NT2/D1 (cell line): ENCODE measurements at regions not wholly inside any gene's neighbourhood (a gene's known extent, or its start where the extent isn't known, plus 50 kb on each side); places are given as distances from the start of the nearest gene placed in this dataset.

Experiments used
- DNase-seq: peaks from one replicate; pipeline ENCODE4 v3.0.0-alpha.2; 2011; ENCODE audit warnings: low read depth, low spot score
- H3K27me3 ChIP-seq: 2 replicates; pipeline ENCODE4 v1.6.0; 2011; ENCODE audit warnings: mild to moderate bottlenecking; ENCODE audit not compliant: insufficient read length, insufficient read depth
- H3K36me3 ChIP-seq: 2 replicates; pipeline ENCODE4 v1.6.1; 2011; ENCODE audit warnings: mild to moderate bottlenecking, low read length, mixed read lengths; ENCODE audit not compliant: insufficient read depth, insufficient read length
- H3K4me1 ChIP-seq: 2 replicates; pipeline ENCODE4 v1.5.1; 2011; ENCODE audit not compliant: insufficient read depth, insufficient read length
- H3K4me3 ChIP-seq: 2 replicates; pipeline ENCODE4 v1.5.1; 2011; ENCODE audit warnings: low read depth; ENCODE audit not compliant: insufficient read length
- H3K9ac ChIP-seq: 2 replicates; pipeline ENCODE4 v1.6.0; 2011; ENCODE audit warnings: low read depth; ENCODE audit not compliant: insufficient read length
- H3K9me3 ChIP-seq: 2 replicates; pipeline ENCODE4 v1.5.1; 2011; ENCODE audit warnings: mild to moderate bottlenecking, low read length; ENCODE audit not compliant: insufficient read depth
- SUZ12 ChIP-seq: IDR thresholded peaks from 2 replicates; pipeline ENCODE4 v1.6.1; 2011; ENCODE audit not compliant: insufficient read length, insufficient read depth; ENCODE audit errors: extremely low read depth
- YY1 ChIP-seq: IDR thresholded peaks from 2 replicates; pipeline ENCODE4 v1.6.1; 2011; ENCODE audit not compliant: insufficient read length, insufficient read depth
- ZNF274 ChIP-seq: IDR thresholded peaks from 2 replicates; pipeline ENCODE4 v1.6.1; 2011; ENCODE audit warnings: mild to moderate bottlenecking, low read depth, low read length

- Histone ChIP-seq H3K4me3 (no peak overlapping the region), H3K27me3 (no peaks in the 10 kb centered on the region), H3K36me3 (no peaks in the 10 kb centered on the region), H3K9me3 (no peaks in the 10 kb centered on the region; the same call in 1 of the 2 replicates), H3K4me1 (no peaks in the 10 kb centered on the region), H3K9ac (no peak overlapping the region)
- DNase-seq, result no peak
- no peak for TF ChIP-seq YY1
- TF ChIP-seq SUZ12, result no peak
- no peak for TF ChIP-seq ZNF274
Observed at GRCh38 chr7:28304290-28304689, 108.0 kb upstream of the CREB5 start.

- TF ChIP-seq SUZ12, result no peak
- no peak for TF ChIP-seq YY1
- no peak for TF ChIP-seq ZNF274
- Histone ChIP-seq H3K27me3 (no peaks in the 10 kb centered on the region), H3K9ac (no peak overlapping the region), H3K4me1 (peaks cover 2% of the 10 kb centered on the region), H3K9me3 (no peaks in the 10 kb centered on the region; the same call in 1 of the 2 replicates), H3K4me3 (no peak overlapping the region), H3K36me3 (no peaks in the 10 kb centered on the region)
- DNase-seq, result no peak
Observed at GRCh38 chr7:28309704-28310459, 102.4 kb upstream of the CREB5 start.

- Histone ChIP-seq H3K9ac (no peak overlapping the region), H3K4me1 (peaks cover 2% of the 10 kb centered on the region), H3K36me3 (no peaks in the 10 kb centered on the region), H3K4me3 (no peak overlapping the region), H3K9me3 (no peaks in the 10 kb centered on the region; the same call in 1 of the 2 replicates), H3K27me3 (no peaks in the 10 kb centered on the region)
- DNase-seq, result no peak
- TF ChIP-seq YY1, result no peak
- TF ChIP-seq ZNF274, result no peak
- TF ChIP-seq SUZ12, result no peak
Observed at GRCh38 chr7:28310460-28310848, 101.9 kb upstream of the CREB5 start.

GRCh38 chr7:28311670-28312069 lies 100.6 kb upstream of the CREB5 start:
- no peaks in the 10 kb centered on the region; the same call in 1 of the 2 replicates for H3K9me3 ChIP-seq
- no peak overlapping the region for H3K4me3 ChIP-seq
- no peak for DNase-seq
- H3K9ac ChIP-seq, result no peak overlapping the region
- H3K36me3 ChIP-seq, result no peaks in the 10 kb centered on the region
- H3K4me1 ChIP-seq, result peaks cover 2% of the 10 kb centered on the region
- no peaks in the 10 kb centered on the region for H3K27me3 ChIP-seq
- no peak for TF ChIP-seq ZNF274
- no peak for TF ChIP-seq SUZ12
- no peak for TF ChIP-seq YY1

- Histone ChIP-seq H3K9me3 (no peaks in the 10 kb centered on the region; the same call in 1 of the 2 replicates), H3K4me3 (no peak overlapping the region), H3K27me3 (no peaks in the 10 kb centered on the region), H3K9ac (no peak overlapping the region), H3K36me3 (no peaks in the 10 kb centered on the region), H3K4me1 (peaks cover 2% of the 10 kb centered on the region)
- no peak for TF ChIP-seq SUZ12
- no peak for TF ChIP-seq ZNF274
- TF ChIP-seq YY1, result no peak
- no peak for DNase-seq
Observed at GRCh38 chr7:28312948-28313347, 99.4 kb upstream of the CREB5 start.

- no peaks in the 10 kb centered on the region for H3K36me3 ChIP-seq
- no peak overlapping the region for H3K4me3 ChIP-seq
- no peaks in the 10 kb centered on the region for H3K9me3 ChIP-seq
- DNase-seq, result no peak
- H3K4me1 ChIP-seq, result peaks cover 2% of the 10 kb centered on the region
- TF ChIP-seq SUZ12, result no peak
- no peak for TF ChIP-seq ZNF274
- TF ChIP-seq YY1, result no peak
- H3K9ac ChIP-seq, result no peak overlapping the region
- H3K27me3 ChIP-seq, result no peaks in the 10 kb centered on the region
Observed at GRCh38 chr7:28314841-28315240, 97.5 kb upstream of the CREB5 start.

GRCh38 chr7:28315565-28316410 lies 96.5 kb upstream of the CREB5 start:
- no peak overlapping the region for H3K4me3 ChIP-seq
- DNase-seq, result no peak
- no peaks in the 10 kb centered on the region for H3K27me3 ChIP-seq
- no peak for TF ChIP-seq ZNF274
- no peak for TF ChIP-seq SUZ12
- TF ChIP-seq YY1, result no peak
- H3K36me3 ChIP-seq, result no peaks in the 10 kb centered on the region
- no peaks in the 10 kb centered on the region for H3K9me3 ChIP-seq
- H3K9ac ChIP-seq, result no peak overlapping the region
- peaks cover 2% of the 10 kb centered on the region for H3K4me1 ChIP-seq
